HEK293 (cell line): ENCODE measurements at regions not wholly inside any gene's neighbourhood (a gene's known extent, or its start where the extent isn't known, plus 50 kb on each side); places are given as distances from the start of the nearest gene placed in this dataset.
A peak's percentile ranks its signal among the peaks of the same experiment; 100 is the strongest.

Source experiments
- CTCF ChIA-PET: fragments of 350-600 bp; formaldehyde crosslinking; extraction: SDS; loops from one replicate; lab custom pipeline; 2021; ENCODE audit warnings: antibody characterized with exemption; lab: Yijun Ruan, JAX
- POLR2A ChIA-PET: fragments of 300-600 bp; formaldehyde crosslinking; extraction: SDS; loops from one replicate; lab custom pipeline; 2020; ENCODE audit warnings: antibody characterized with exemption, inconsistent platforms; lab: Yijun Ruan, JAX
- H3K27ac ChIP-seq: fragments of 200-500 bp; sonication (Bioruptor generic); 2 replicates; pipeline ENCODE4 v1.5.1; 2014; ENCODE audit warnings: low read depth, low read length, control low read depth, inconsistent platforms; ENCODE audit errors: extremely low read depth
- H3K36me3 ChIP-seq, 2 experiments: fragments of 200-500 bp in 1 of 2; sonication (Bioruptor generic) in 1 of 2; 1 replicate in 1 of 2; 2 replicates in 1 of 2; pipeline ENCODE4 v1.5.1; 2014 to 2017; ENCODE audit warnings: inconsistent platforms in 2 of 2, low read length in 2 of 2; ENCODE audit not compliant: control insufficient read depth in 2 of 2, insufficient read depth in 1 of 2
- H3K4me1 ChIP-seq: fragments of 200-500 bp; sonication (Bioruptor generic); 2 replicates; pipeline ENCODE4 v1.5.1; 2014; ENCODE audit warnings: mild to moderate bottlenecking, low read length, inconsistent platforms; ENCODE audit not compliant: control insufficient read depth, insufficient read depth
- H3K4me3 ChIP-seq: 2 replicates; pipeline ENCODE4 v1.5.1; 2011; ENCODE audit warnings: low read depth, mild to moderate bottlenecking, control low read depth, low read length, moderate library complexity
- H3K9me3 ChIP-seq: fragments of 200-500 bp; sonication (Bioruptor generic); 2 replicates; pipeline ENCODE4 v1.5.1; 2014; ENCODE audit warnings: low read depth, low read length, inconsistent platforms; ENCODE audit not compliant: control insufficient read depth, insufficient read depth
- BCL11B ChIP-seq: fragments of 450-650 bp; formaldehyde crosslinking; IDR thresholded peaks from 2 replicates; pipeline ENCODE4 v1.5.1; 2016; ENCODE audit warnings: low read depth, missing biosample characterization, missing genetic modification characterization
- SETDB1 ChIP-seq: IDR thresholded peaks from one replicate; pipeline ENCODE4 v1.6.1; 2017; ENCODE audit warnings: mild to moderate bottlenecking, low read length, moderate library complexity, mixed read lengths; ENCODE audit not compliant: insufficient read length
- SP3 ChIP-seq: fragments of 450-650 bp; formaldehyde crosslinking; IDR thresholded peaks from 2 replicates; pipeline ENCODE4 v1.5.1; 2016; ENCODE audit warnings: missing biosample characterization, missing genetic modification characterization
- WT1 ChIP-seq: fragments of 450-650 bp; formaldehyde crosslinking; IDR thresholded peaks from 2 replicates; pipeline ENCODE4 v1.5.1; 2016; ENCODE audit warnings: missing biosample characterization, missing genetic modification characterization
- YY2 ChIP-seq: fragments of 450-650 bp; formaldehyde crosslinking; IDR thresholded peaks from 2 replicates; pipeline ENCODE4 v1.5.1; 2016; ENCODE audit warnings: missing biosample characterization, missing genetic modification characterization
- ZBTB48 ChIP-seq: fragments of 450-650 bp; formaldehyde crosslinking; IDR thresholded peaks from 2 replicates; pipeline ENCODE4 v1.5.1; 2016; ENCODE audit warnings: missing biosample characterization, missing genetic modification characterization
- ZNF239 ChIP-seq: fragments of 450-650 bp; formaldehyde crosslinking; IDR thresholded peaks from 2 replicates; pipeline ENCODE4 v1.5.1; 2016; ENCODE audit warnings: missing biosample characterization, missing genetic modification characterization
- ZNF274 ChIP-seq, 2 experiments: fragments of 200-500 bp in 1 of 2; fragments of 450-650 bp in 1 of 2; sonication (Bioruptor generic) in 1 of 2; formaldehyde crosslinking in 1 of 2; IDR thresholded peaks; 2 replicates each; pipeline versions ENCODE4 v1.5.1 to v1.6.1; 2014 to 2016; ENCODE audit warnings: borderline replicate concordance in 1 of 2, inconsistent platforms in 1 of 2, low read length in 1 of 2, missing biosample characterization in 1 of 2, missing genetic modification characterization in 1 of 2
- ZNF292 ChIP-seq: fragments of 450-650 bp; formaldehyde crosslinking; IDR thresholded peaks from 2 replicates; pipeline ENCODE4 v1.5.1; 2016; ENCODE audit warnings: low read depth, missing biosample characterization, missing genetic modification characterization, borderline replicate concordance
- ZNF302 ChIP-seq: fragments of 450-650 bp; formaldehyde crosslinking; IDR thresholded peaks from 2 replicates; pipeline ENCODE4 v1.5.1; 2016; ENCODE audit warnings: missing biosample characterization, missing genetic modification characterization, low read depth
- ZNF311 ChIP-seq: fragments of 450-650 bp; formaldehyde crosslinking; IDR thresholded peaks from 2 replicates; pipeline ENCODE4 v1.5.1; 2017; ENCODE audit warnings: missing biosample characterization, missing genetic modification characterization, borderline replicate concordance
- ZNF335 ChIP-seq: fragments of 450-650 bp; formaldehyde crosslinking; conservative IDR thresholded peaks from 2 replicates; pipeline ENCODE4 v1.5.1; 2016; ENCODE audit warnings: missing biosample characterization, missing genetic modification characterization
- ZNF350 ChIP-seq: fragments of 450-650 bp; formaldehyde crosslinking; IDR thresholded peaks from 2 replicates; pipeline ENCODE4 v1.5.0; 2017; ENCODE audit warnings: missing biosample characterization, mild to moderate bottlenecking, missing genetic modification characterization
- ZNF521 ChIP-seq: fragments of 450-650 bp; formaldehyde crosslinking; IDR thresholded peaks from 2 replicates; pipeline ENCODE4 v1.5.1; 2017; ENCODE audit warnings: missing biosample characterization, mild to moderate bottlenecking, missing genetic modification characterization
- ZNF596 ChIP-seq: fragments of 450-650 bp; IDR thresholded peaks from 2 replicates; pipeline ENCODE4 v1.5.0; 2018; ENCODE audit warnings: missing biosample characterization, mild to moderate bottlenecking, missing genetic modification characterization, moderate library complexity
- TF ChIP-seq, protein P1 (sequence below): fragments of 450-650 bp; formaldehyde crosslinking; IDR thresholded peaks from 2 replicates; pipeline ENCODE4 v1.5.1; 2017; ENCODE audit warnings: missing biosample characterization, missing genetic modification characterization
- TF ChIP-seq, protein P2 (sequence below): fragments of 450-650 bp; formaldehyde crosslinking; IDR thresholded peaks from 2 replicates; pipeline ENCODE4 v1.5.1; 2016; ENCODE audit warnings: missing biosample characterization, missing genetic modification characterization
- TF ChIP-seq, protein P3 (sequence below): fragments of 450-650 bp; formaldehyde crosslinking; IDR thresholded peaks from 2 replicates; pipeline ENCODE4 v1.5.1; 2016; ENCODE audit warnings: missing biosample characterization, missing genetic modification characterization
- TF ChIP-seq, protein P4 (sequence below): fragments of 450-650 bp; formaldehyde crosslinking; IDR thresholded peaks from 2 replicates; pipeline ENCODE4; 2016; ENCODE audit warnings: missing biosample characterization, missing genetic modification characterization

DNA sequence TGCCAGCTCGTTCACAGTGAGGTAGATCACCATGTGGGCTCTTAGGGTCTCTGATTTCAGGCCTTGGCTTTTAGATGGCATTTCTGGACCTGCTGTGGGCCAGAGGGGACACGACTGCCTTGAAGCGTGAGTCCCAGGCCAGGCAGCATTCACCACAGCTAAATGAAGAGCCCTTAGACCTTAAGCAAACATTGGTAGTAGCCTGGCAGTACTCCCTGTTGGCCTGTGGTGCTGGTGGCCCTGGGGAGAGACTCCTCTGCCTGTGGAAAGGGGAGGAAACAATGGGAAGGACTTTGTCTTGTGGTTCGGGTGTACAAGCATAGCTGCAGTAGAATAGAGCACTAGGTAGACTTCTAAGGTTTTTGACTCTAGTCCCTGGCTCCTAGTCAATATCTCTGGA lies 456.0 kb upstream of the DCC start:
- TF ChIP-seq ZNF311 (tag by site-specific recombination) (no peak), ZNF335 (tag by site-specific recombination) (no peak)
- ChIA-PET CTCF (no interaction called here), POLR2A (no interaction called here)
- no peaks in the 10 kb centered on the region for H3K9me3 ChIP-seq
- no peak overlapping the region for H3K4me3 ChIP-seq
- H3K4me1 ChIP-seq: no peaks in the 10 kb centered on the region
- H3K27ac ChIP-seq: no peak overlapping the region
- no peaks in the 10 kb centered on the region for H3K36me3 ChIP-seq

DNA sequence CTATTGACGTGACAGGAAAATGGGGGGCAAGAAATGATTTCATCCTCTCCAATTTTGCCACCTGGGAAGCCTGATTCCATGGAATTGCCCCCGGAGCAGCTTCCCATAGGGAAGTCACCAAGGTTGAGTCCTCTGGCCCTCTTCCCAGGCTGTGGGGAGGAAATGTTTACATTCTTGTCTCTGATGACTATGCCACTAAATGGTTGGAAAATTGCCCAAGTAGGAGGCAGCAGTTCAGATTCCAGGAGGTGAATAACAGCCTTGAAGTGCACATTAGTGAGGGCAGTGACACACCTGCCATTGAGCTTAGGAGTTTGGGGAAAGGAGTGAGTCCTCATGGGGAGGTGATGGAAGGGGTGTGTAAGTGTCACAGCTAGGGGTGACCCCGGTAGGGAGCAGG lies 449.2 kb upstream of the DCC start:
- no peaks in the 10 kb centered on the region for H3K9me3 ChIP-seq
- CTCF ChIA-PET: no interaction called here
- POLR2A ChIA-PET: no interaction called here

DNA sequence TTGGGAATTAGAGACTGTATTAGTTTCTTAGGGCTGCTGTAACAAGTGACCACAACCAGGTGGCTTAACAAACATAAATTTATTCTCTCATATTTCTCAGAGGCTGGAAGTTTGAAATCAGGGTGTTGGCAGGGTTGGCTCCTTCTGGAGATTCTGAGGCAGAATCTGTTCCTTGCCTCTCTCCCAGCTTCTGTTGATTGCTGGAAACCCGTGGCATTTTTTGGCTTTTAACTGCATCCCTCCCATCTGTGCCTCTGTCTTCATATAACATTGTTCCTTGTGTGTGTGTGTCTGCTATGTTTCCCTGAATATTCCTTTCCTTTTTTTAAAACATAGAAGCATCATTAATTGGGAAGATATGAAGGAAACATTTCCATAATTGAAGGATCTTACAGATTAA lies 448.1 kb upstream of the DCC start:
- CTCF ChIA-PET: interaction anchor here (0.6 kb wide), 1 partner anchor 1156 kb away, joined by 3 read pairs; no protein-coding TSS in a partner anchor
- TF ChIP-seq ZNF239 (tag by site-specific recombination) (no peak), SETDB1 (no peak), ZNF596 (no peak), ZBTB48 (tag by site-specific recombination) (no peak), ZNF350 (tag by site-specific recombination) (no peak), ZNF292 (no peak), BCL11B (tag by site-specific recombination) (no peak), YY2 (tag by site-specific recombination) (no peak), ZNF521 (tag by site-specific recombination) (no peak), ZNF302 (tag by site-specific recombination) (no peak), ZNF274 (IDR thresholded peaks at IDR 0.05; ENCODE audit: low read length) (no peak), ZNF274 (tag by site-specific recombination; IDR thresholded peaks at IDR 0.05; ENCODE audit: borderline replicate concordance) (no peak)
- TF ChIP-seq, protein P1, sequence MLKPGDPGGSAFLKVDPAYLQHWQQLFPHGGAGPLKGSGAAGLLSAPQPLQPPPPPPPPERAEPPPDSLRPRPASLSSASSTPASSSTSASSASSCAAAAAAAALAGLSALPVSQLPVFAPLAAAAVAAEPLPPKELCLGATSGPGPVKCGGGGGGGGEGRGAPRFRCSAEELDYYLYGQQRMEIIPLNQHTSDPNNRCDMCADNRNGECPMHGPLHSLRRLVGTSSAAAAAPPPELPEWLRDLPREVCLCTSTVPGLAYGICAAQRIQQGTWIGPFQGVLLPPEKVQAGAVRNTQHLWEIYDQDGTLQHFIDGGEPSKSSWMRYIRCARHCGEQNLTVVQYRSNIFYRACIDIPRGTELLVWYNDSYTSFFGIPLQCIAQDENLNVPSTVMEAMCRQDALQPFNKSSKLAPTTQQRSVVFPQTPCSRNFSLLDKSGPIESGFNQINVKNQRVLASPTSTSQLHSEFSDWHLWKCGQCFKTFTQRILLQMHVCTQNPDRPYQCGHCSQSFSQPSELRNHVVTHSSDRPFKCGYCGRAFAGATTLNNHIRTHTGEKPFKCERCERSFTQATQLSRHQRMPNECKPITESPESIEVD (tag by site-specific recombination): no peak
- TF ChIP-seq, protein P2, sequence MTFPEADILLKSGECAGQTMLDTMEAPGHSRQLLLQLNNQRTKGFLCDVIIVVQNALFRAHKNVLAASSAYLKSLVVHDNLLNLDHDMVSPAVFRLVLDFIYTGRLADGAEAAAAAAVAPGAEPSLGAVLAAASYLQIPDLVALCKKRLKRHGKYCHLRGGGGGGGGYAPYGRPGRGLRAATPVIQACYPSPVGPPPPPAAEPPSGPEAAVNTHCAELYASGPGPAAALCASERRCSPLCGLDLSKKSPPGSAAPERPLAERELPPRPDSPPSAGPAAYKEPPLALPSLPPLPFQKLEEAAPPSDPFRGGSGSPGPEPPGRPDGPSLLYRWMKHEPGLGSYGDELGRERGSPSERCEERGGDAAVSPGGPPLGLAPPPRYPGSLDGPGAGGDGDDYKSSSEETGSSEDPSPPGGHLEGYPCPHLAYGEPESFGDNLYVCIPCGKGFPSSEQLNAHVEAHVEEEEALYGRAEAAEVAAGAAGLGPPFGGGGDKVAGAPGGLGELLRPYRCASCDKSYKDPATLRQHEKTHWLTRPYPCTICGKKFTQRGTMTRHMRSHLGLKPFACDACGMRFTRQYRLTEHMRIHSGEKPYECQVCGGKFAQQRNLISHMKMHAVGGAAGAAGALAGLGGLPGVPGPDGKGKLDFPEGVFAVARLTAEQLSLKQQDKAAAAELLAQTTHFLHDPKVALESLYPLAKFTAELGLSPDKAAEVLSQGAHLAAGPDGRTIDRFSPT (tag by site-specific recombination): no peak
- TF ChIP-seq, protein P3, sequence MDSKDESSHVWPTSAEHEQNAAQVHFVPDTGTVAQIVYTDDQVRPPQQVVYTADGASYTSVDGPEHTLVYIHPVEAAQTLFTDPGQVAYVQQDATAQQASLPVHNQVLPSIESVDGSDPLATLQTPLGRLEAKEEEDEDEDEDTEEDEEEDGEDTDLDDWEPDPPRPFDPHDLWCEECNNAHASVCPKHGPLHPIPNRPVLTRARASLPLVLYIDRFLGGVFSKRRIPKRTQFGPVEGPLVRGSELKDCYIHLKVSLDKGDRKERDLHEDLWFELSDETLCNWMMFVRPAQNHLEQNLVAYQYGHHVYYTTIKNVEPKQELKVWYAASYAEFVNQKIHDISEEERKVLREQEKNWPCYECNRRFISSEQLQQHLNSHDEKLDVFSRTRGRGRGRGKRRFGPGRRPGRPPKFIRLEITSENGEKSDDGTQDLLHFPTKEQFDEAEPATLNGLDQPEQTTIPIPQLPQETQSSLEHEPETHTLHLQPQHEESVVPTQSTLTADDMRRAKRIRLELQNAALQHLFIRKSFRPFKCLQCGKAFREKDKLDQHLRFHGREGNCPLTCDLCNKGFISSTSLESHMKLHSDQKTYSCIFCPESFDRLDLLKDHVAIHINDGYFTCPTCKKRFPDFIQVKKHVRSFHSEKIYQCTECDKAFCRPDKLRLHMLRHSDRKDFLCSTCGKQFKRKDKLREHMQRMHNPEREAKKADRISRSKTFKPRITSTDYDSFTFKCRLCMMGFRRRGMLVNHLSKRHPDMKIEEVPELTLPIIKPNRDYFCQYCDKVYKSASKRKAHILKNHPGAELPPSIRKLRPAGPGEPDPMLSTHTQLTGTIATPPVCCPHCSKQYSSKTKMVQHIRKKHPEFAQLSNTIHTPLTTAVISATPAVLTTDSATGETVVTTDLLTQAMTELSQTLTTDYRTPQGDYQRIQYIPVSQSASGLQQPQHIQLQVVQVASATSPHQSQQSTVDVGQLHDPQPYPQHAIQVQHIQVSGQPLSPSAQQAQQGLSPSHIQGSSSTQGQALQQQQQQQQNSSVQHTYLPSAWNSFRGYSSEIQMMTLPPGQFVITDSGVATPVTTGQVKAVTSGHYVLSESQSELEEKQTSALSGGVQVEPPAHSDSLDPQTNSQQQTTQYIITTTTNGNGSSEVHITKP (tag by site-specific recombination): no peak
- H3K4me1 ChIP-seq: peaks cover 2% of the 10 kb centered on the region; the same call in 1 of the 2 replicates
- no peak overlapping the region for H3K4me3 ChIP-seq
- H3K9me3 ChIP-seq: no peaks in the 10 kb centered on the region
- H3K27ac ChIP-seq: no peak overlapping the region
- H3K36me3 ChIP-seq: no peaks in the 10 kb centered on the region
- POLR2A ChIA-PET: no interaction called here

More for the DNA sequence above, 449.2 kb upstream of the DCC start:
- no peak overlapping the region for H3K4me3 ChIP-seq
- TF ChIP-seq SP3 (tag by site-specific recombination) (no peak), ZNF311 (tag by site-specific recombination) (no peak), WT1 (tag by site-specific recombination) (peak; percentile 63; the same call in 1 of the 2 replicates)
- TF ChIP-seq, protein P4, sequence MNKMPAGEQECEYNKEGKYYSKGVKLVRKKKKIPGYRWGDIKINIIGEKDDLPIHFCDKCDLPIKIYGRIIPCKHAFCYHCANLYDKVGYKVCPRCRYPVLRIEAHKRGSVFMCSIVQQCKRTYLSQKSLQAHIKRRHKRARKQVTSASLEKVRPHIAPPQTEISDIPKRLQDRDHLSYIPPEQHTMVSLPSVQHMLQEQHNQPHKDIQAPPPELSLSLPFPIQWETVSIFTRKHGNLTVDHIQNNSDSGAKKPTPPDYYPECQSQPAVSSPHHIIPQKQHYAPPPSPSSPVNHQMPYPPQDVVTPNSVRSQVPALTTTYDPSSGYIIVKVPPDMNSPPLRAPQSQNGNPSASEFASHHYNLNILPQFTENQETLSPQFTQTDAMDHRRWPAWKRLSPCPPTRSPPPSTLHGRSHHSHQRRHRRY (tag by site-specific recombination): no peak
- TF ChIP-seq, all 188 proteins: peak for 1
- Histone ChIP-seq H3K27ac (no peak overlapping the region), H3K36me3 (no peaks in the 10 kb centered on the region), H3K4me1 (peaks cover 2% of the 10 kb centered on the region; the same call in 1 of the 2 replicates)
